H1 (cell line): ENCODE measurements at regions not wholly inside any gene's neighbourhood (a gene's known extent, or its start where the extent isn't known, plus 50 kb on each side); places are given as distances from the start of the nearest gene placed in this dataset.

Experiments
- CTCF ChIA-PET: fragments of 300-600 bp; sonication (Branson Sonifier 250); formaldehyde crosslinking; loops from one replicate; lab custom pipeline; 2021; ENCODE audit not compliant: partially characterized antibody; lab: Charles Lee
- POLR2A ChIA-PET: fragments of 300-600 bp; sonication (Branson Sonifier 250); formaldehyde crosslinking; loops from one replicate; lab custom pipeline; 2021; ENCODE audit warnings: inconsistent platforms; ENCODE audit not compliant: partially characterized antibody; lab: Charles Lee
- DNase-seq, 2 experiments: peaks; one replicate each; pipeline versions ENCODE4 v3.0.0 to v3.0.0-alpha.2; 2010 to 2022; ENCODE audit warnings: low spot score in 2 of 2, low read depth in 1 of 2, mixed read lengths in 1 of 2
- FAIRE-seq: peaks from 2 replicates; lab custom pipeline; 2011; peaks lifted over from hg19 to GRCh38; lab: Jason Lieb, UNC
- H2AFZ ChIP-seq: 2 replicates; pipeline ENCODE4 v1.8.1; 2012; ENCODE audit warnings: low read length, inconsistent platforms
- H2AK5ac ChIP-seq: 2 replicates; pipeline ENCODE4 v1.6.1; 2013; ENCODE audit warnings: low read depth, low read length
- H2BK120ac ChIP-seq: replicated peaks from 2 replicates; pipeline ENCODE3; 2013; ENCODE audit warnings: low read depth, low read length, inconsistent platforms
- H2BK12ac ChIP-seq: 2 replicates; pipeline ENCODE4 v1.6.1; 2013; ENCODE audit warnings: low read depth, low read length
- H2BK15ac ChIP-seq: 2 replicates; pipeline ENCODE4 v1.6.1; 2013; ENCODE audit warnings: low read length
- H2BK20ac ChIP-seq: 2 replicates; pipeline ENCODE4 v1.6.1; 2013; ENCODE audit warnings: low read length
- H2BK5ac ChIP-seq: 2 replicates; pipeline ENCODE4 v1.6.1; 2013; ENCODE audit warnings: low read depth, low read length
- H3K14ac ChIP-seq: 2 replicates; pipeline ENCODE4 v1.6.1; 2013; ENCODE audit warnings: inconsistent platforms; ENCODE audit not compliant: insufficient read length
- H3K18ac ChIP-seq: 2 replicates; pipeline ENCODE4 v1.6.1; 2013; ENCODE audit warnings: low read length; ENCODE audit errors: extremely low read depth
- H3K23ac ChIP-seq: 2 replicates; pipeline ENCODE4 v1.6.1; 2013; ENCODE audit warnings: inconsistent platforms; ENCODE audit not compliant: insufficient read length
- H3K23me2 ChIP-seq: 2 replicates; pipeline ENCODE4 v1.6.1; 2013; ENCODE audit warnings: low read depth, low read length
- H3K27ac ChIP-seq: 2 replicates; pipeline ENCODE4 v1.6.1; 2011; ENCODE audit warnings: low read depth, low read length, inconsistent platforms
- H3K27me3 ChIP-seq, 4 experiments: replicated peaks in 1 of 4; 1 replicate in 1 of 4; 2 replicates in 3 of 4; pipeline versions ENCODE4 v1.6.1 to v1.8.1; 2011 to 2013; ENCODE audit warnings: low read length in 3 of 4, mild to moderate bottlenecking in 3 of 4, inconsistent platforms in 2 of 4, mixed read lengths in 2 of 4, moderate library complexity in 1 of 4; ENCODE audit not compliant: control insufficient read depth in 3 of 4, insufficient read depth in 3 of 4; ENCODE audit errors: extremely low read depth in 1 of 4
- H3K36me3 ChIP-seq, 4 experiments: 2 replicates each; pipeline versions ENCODE4 v1.6.1 to v1.8.1; 2011 to 2013; ENCODE audit warnings: mild to moderate bottlenecking in 4 of 4, low read length in 3 of 4, moderate library complexity in 2 of 4, control low read depth in 1 of 4, inconsistent platforms in 1 of 4; ENCODE audit not compliant: insufficient read depth in 4 of 4, control insufficient read depth in 2 of 4
- H3K4ac ChIP-seq: replicated peaks from 2 replicates; pipeline ENCODE3; 2013; ENCODE audit warnings: low read length, low read depth, mixed read lengths, inconsistent platforms; ENCODE audit not compliant: insufficient read length
- H3K4me1 ChIP-seq, 4 experiments: replicated peaks in 1 of 4; 1 replicate in 1 of 4; 2 replicates in 3 of 4; pipeline versions ENCODE4 v1.6.1 to v1.8.1; 2011 to 2013; ENCODE audit warnings: low read length in 3 of 4, inconsistent platforms in 2 of 4, mixed read lengths in 1 of 4; ENCODE audit not compliant: insufficient read depth in 4 of 4, control insufficient read depth in 3 of 4
- H3K4me2 ChIP-seq, 2 experiments: 2 replicates each; pipeline versions ENCODE4 v1.6.1 to v1.8.1; 2011 to 2013; ENCODE audit warnings: low read depth in 2 of 2, low read length in 2 of 2, control low read depth in 1 of 2, inconsistent platforms in 1 of 2, mild to moderate bottlenecking in 1 of 2; ENCODE audit not compliant: insufficient read depth in 1 of 2
- H3K4me3 ChIP-seq, 4 experiments: fragments of 200-600, 300-600 bp in 1 of 4; sonication (generic), shearing (Covaris generic), sonication (Bioruptor Twin) in 1 of 4; 2 replicates each; pipeline versions ENCODE4 v1.5.1 to v1.8.1; 2011 to 2016; ENCODE audit warnings: low read length in 4 of 4, low read depth in 3 of 4, control low read depth in 2 of 4, inconsistent platforms in 2 of 4, mild to moderate bottlenecking in 2 of 4, mixed read lengths in 1 of 4, moderate library complexity in 1 of 4; ENCODE audit not compliant: insufficient read depth in 2 of 4; ENCODE audit errors: extremely low read depth in 1 of 4
- H3K56ac ChIP-seq: replicated peaks from 2 replicates; pipeline ENCODE3; 2013; ENCODE audit warnings: low read depth, mild to moderate bottlenecking, mixed read lengths, low read length, inconsistent platforms; ENCODE audit not compliant: insufficient read length
- H3K79me1 ChIP-seq: 2 replicates; pipeline ENCODE4 v1.6.1; 2013; ENCODE audit warnings: low read depth, low read length, control low read depth
- H3K79me2 ChIP-seq, 2 experiments: 2 replicates each; pipeline versions ENCODE4 v1.6.1 to v1.8.1; 2012 to 2013; ENCODE audit warnings: low read length in 2 of 2, mild to moderate bottlenecking in 2 of 2, inconsistent platforms in 1 of 2; ENCODE audit not compliant: insufficient read depth in 2 of 2, control insufficient read depth in 1 of 2
- H3K9ac ChIP-seq, 4 experiments: replicated peaks in 1 of 4; 1 replicate in 1 of 4; 2 replicates in 3 of 4; pipeline versions ENCODE4 v1.6.1 to v1.8.1; 2011 to 2013; ENCODE audit warnings: low read depth in 3 of 4, low read length in 3 of 4, control low read depth in 2 of 4, mild to moderate bottlenecking in 2 of 4, moderate library complexity in 2 of 4, inconsistent platforms in 1 of 4; ENCODE audit errors: extremely low read depth in 1 of 4
- H3K9me3 ChIP-seq, 2 experiments: 2 replicates each; pipeline versions ENCODE4 v1.6.1 to v1.8.1; 2012 to 2013; ENCODE audit warnings: mild to moderate bottlenecking in 2 of 2, moderate library complexity in 2 of 2, control low read depth in 1 of 2, inconsistent platforms in 1 of 2, low read depth in 1 of 2, low read length in 1 of 2, mixed read lengths in 1 of 2; ENCODE audit not compliant: insufficient read depth in 2 of 2
- H4K20me1 ChIP-seq, 2 experiments: replicated peaks in 1 of 2; 2 replicates each; pipeline versions ENCODE3 to v1.8.1; 2011 to 2013; ENCODE audit warnings: inconsistent platforms in 2 of 2, low read length in 2 of 2, mild to moderate bottlenecking in 1 of 2; ENCODE audit not compliant: insufficient read depth in 2 of 2, control insufficient read depth in 1 of 2
- H4K5ac ChIP-seq: 2 replicates; pipeline ENCODE4 v1.6.1; 2013; ENCODE audit warnings: low read length, low read depth, mixed read lengths, inconsistent platforms; ENCODE audit not compliant: insufficient read length
- H4K8ac ChIP-seq: 2 replicates; pipeline ENCODE4 v1.8.0; 2013; ENCODE audit warnings: mild to moderate bottlenecking, moderate library complexity, low read length, inconsistent platforms; ENCODE audit not compliant: insufficient read depth; ENCODE audit errors: extremely low read depth
- H4K91ac ChIP-seq: replicated peaks from 2 replicates; pipeline ENCODE3; 2013; ENCODE audit warnings: low read length, mixed read lengths, inconsistent platforms; ENCODE audit not compliant: insufficient read length
- ASH2L ChIP-seq: fragments of 200-600, 300-600 bp; sonication (generic); IDR thresholded peaks from one replicate; pipeline ENCODE4 v1.7.1; 2017; ENCODE audit warnings: low read length
- BACH1 ChIP-seq: IDR thresholded peaks from 2 replicates; pipeline ENCODE4 v1.6.1; 2012; ENCODE audit warnings: low read length, improper control_type of control experiment
- CBX8 ChIP-seq: fragments of 300-800, 300-1000 bp; sonication (generic); IDR thresholded peaks from 2 replicates; pipeline ENCODE4 v1.7.1; 2016; ENCODE audit warnings: low read depth, low read length, borderline replicate concordance
- CHD1 ChIP-seq: IDR thresholded peaks from 2 replicates; pipeline ENCODE4 v1.6.1; 2012; ENCODE audit warnings: low read depth, low read length, improper control_type of control experiment
- CREB1 ChIP-seq: IDR thresholded peaks from 2 replicates; pipeline ENCODE4 v1.6.1; 2012; ENCODE audit warnings: inconsistent platforms
- CTBP2 ChIP-seq: IDR thresholded peaks from 2 replicates; pipeline ENCODE4 v1.7.0; 2011; ENCODE audit warnings: borderline replicate concordance, mild to moderate bottlenecking, moderate library complexity, mixed read lengths, low read length; ENCODE audit not compliant: insufficient read depth, insufficient read length
- EGR1 ChIP-seq: IDR thresholded peaks from 2 replicates; pipeline ENCODE4 v1.6.1; 2011; ENCODE audit warnings: low read depth, low read length, borderline replicate concordance
- GTF2F1 ChIP-seq: IDR thresholded peaks from 2 replicates; pipeline ENCODE4 v1.6.1; 2012; ENCODE audit warnings: low read depth, low read length, improper control_type of control experiment, borderline replicate concordance
- KDM1A ChIP-seq: fragments of 200-600, 300-600 bp; sonication (generic); IDR thresholded peaks from 2 replicates; pipeline ENCODE4 v1.7.1; 2016; ENCODE audit warnings: mild to moderate bottlenecking, low read length, borderline replicate concordance
- KDM4A ChIP-seq: IDR thresholded peaks from one replicate; pipeline ENCODE4 v1.7.1; 2012; ENCODE audit warnings: low read depth, mild to moderate bottlenecking, moderate library complexity, low read length, inconsistent platforms; ENCODE audit not compliant: severe bottlenecking
- SUZ12 ChIP-seq: fragments of 200-600 bp; sonication (generic); IDR thresholded peaks from 2 replicates; pipeline ENCODE4 v1.6.1; 2012; ENCODE audit warnings: mild to moderate bottlenecking, inconsistent platforms, low read length, moderate library complexity, mixed read lengths
- TEAD4 ChIP-seq: IDR thresholded peaks from 2 replicates; pipeline ENCODE4 v1.6.1; 2012; ENCODE audit warnings: low read depth, low read length, inconsistent platforms, mixed read lengths
- WGBS, 2 experiments: shearing (Covaris generic) in 1 of 2; methylation state at CpG; one replicate each; pipeline versions ENCODE4 v1.1.6 to v1.1.7; 2013 to 2015; ENCODE audit warnings: low lambda C conversion rate in 2 of 2, mixed read lengths in 2 of 2, inconsistent platforms in 1 of 2, low coverage in 1 of 2, missing lambda C conversion rate in 1 of 2; ENCODE audit not compliant: insufficient replicate concordance in 2 of 2, insufficient coverage in 1 of 2, insufficient read length in 1 of 2; ENCODE audit errors: extremely low coverage in 1 of 2, missing lambda C conversion rate in 1 of 2; 5-methylcytosine and 5-hydroxymethylcytosine counted together

DNA sequence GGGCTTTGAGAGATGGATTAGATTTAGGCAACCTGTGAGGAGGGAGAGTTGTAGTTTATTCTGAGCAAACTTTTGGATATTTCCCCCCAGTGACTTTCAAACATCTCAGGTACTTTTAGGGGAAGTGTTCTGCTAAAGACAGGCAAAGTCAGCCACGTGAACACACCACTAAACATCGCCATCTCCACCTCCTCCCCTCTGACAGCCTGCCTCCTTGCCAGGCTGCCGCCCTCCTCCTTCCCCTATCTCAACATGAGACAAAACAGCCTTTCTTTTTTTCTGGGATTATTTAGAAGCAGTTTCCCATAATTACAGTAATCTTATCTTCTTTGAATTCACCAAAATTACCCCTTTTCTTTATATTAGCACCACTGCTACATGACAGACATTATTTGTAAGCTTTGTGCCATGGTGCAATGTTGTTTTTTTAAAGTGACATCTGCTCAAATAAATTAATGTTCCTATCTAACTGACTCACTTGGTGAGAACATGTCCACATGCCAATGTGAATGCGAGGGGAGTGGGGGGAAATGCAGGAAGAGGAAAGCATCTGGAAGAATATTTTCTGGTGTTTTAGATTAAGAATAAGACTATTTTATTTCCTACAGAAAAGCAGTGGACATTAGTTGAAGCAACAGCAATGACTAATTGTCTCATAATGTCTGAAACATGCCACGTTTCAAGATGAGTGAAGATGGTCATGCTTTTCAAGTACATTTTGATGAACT is 147.8 kb upstream of the ATP1B1 start:
- no peak for FAIRE-seq
- Histone ChIP-seq H2BK15ac (no peak overlapping the region), H3K18ac (no peak overlapping the region), H3K9ac (no peak overlapping the region), H3K79me2 (no peaks in the 10 kb centered on the region), H3K4ac (no peak overlapping the region), H3K27me3 (no peaks in the 10 kb centered on the region), H3K36me3 (no peaks in the 10 kb centered on the region), H4K5ac (no peak overlapping the region), H3K27ac (no peak overlapping the region), H2BK20ac (no peak overlapping the region), H3K9me3 (no peaks in the 10 kb centered on the region), H4K91ac (no peak overlapping the region), H3K56ac (no peak overlapping the region), H2BK5ac (no peak overlapping the region), H4K20me1 (no peaks in the 10 kb centered on the region), H2BK120ac (no peak overlapping the region), H3K79me1 (no peaks in the 10 kb centered on the region), H4K8ac (no peak overlapping the region), H3K4me2 (no peak overlapping the region), H2AK5ac (no peak overlapping the region), H2AFZ (no peak overlapping the region), H3K4me3 (no peak overlapping the region), H3K23ac (no peak overlapping the region), H3K23me2 (no peaks in the 10 kb centered on the region), H3K4me1 (no peaks in the 10 kb centered on the region), H3K14ac (no peak overlapping the region), H2BK12ac (no peak overlapping the region)
- ChIA-PET POLR2A (interaction anchor here (0.6 kb wide), 1 partner anchor 30 kb away, joined by 3 read pairs; no protein-coding TSS in a partner anchor), CTCF (interaction anchor here (0.7 kb wide), 1 partner anchor 15 kb away, joined by 3 read pairs; no protein-coding TSS in a partner anchor)
- whole genome bisulfite sequencing, 2 experiments: 88% methylated on average over 5 of the region's 5 CpGs; no CpG with 5 or more reads in 1 of the 2 experiments
- no peak for DNase-seq
- no peak for TF ChIP-seq EGR1
- TF ChIP-seq TEAD4: no peak
- no peak for TF ChIP-seq SUZ12
- TF ChIP-seq CTBP2: no peak
- no peak for TF ChIP-seq CHD1
- TF ChIP-seq KDM1A: no peak
- TF ChIP-seq BACH1: no peak
- no peak for TF ChIP-seq GTF2F1
- TF ChIP-seq CREB1: no peak
- no peak for TF ChIP-seq CBX8
- no peak for TF ChIP-seq ASH2L
- no peak for TF ChIP-seq KDM4A
